ENCODE measurements at regions not wholly inside any gene's neighbourhood (a gene's known extent, or its start where the extent isn't known, plus 50 kb on each side); places are given as distances from the start of the nearest gene placed in this dataset.
A peak's percentile ranks its signal among the peaks of the same experiment; 100 is the strongest.

DNA sequence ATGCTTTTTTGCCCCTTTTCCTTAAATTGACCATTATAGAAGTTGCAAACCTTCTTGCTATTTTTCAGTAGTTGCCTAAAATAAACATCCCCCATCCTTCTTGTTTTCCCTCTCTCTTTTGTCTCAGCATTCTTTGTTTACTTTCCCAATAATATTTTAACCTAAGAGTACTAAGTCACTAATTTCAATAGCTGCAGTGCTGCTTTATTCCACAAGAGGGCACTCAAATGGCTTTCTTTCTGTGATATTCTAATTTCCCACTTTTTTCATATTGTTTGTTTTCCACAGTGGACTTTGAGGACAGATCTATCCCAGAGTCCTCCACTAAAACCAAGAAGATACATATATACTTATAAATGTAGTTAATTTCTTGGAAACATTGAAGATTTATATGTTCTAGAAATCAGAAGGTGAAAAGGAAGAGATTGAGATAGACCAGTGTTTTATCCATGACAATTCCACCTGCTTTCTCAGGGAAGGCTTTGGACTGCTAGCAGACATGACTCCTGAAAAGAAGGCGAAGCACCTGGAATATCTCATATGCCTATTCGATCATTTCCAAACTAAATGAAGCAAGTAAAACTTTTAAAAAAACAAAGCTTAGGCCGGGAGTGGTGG is 104.8 kb upstream of the GRIK1 start:
- TF ChIP-seq CTCF (IDR thresholded peaks at IDR 0.05; ENCODE audit: low read depth, low read length) (peak; percentile 76), EZH2phosphoT487 (IDR thresholded peaks at IDR 0.05; ENCODE audit: low read depth) (no peak)

Data from OCI-LY3 (cell line).